Activated B cell treated with CpG ODN at 0.5 μM for 24 hours (primary cell): ENCODE measurements at regions not wholly inside any gene's neighbourhood (a gene's known extent, or its start where the extent isn't known, plus 50 kb on each side); places are given as distances from the start of the nearest gene placed in this dataset.
"Not testable (repeated sequence)": the region's sequence is repeated elsewhere in the genome, so short reads cannot be mapped to it uniquely, and the experiment has no call there.

ENCODE experiments used
- ATAC-seq: fragments of 200-7000 bp; cut with Tn5 transposase; one replicate; pipeline ENCODE4 v1.10.0; 2021; ENCODE audit warnings: low read depth, mild to moderate bottlenecking, moderate library complexity
- CTCF ChIA-PET: fragments of 350-600 bp; sonication (Branson Sonifier 250); formaldehyde crosslinking; loops from one replicate; lab custom pipeline; 2021; ENCODE audit warnings: antibody characterized with exemption; lab: Charles Lee
- POLR2A ChIA-PET: fragments of 350-600 bp; sonication (Branson Sonifier 250); formaldehyde crosslinking; loops from one replicate; lab custom pipeline; 2021; ENCODE audit warnings: antibody characterized with exemption; lab: Charles Lee
- DNase-seq: peaks from one replicate; pipeline ENCODE4 v3.0.0; 2022
- H3K27ac Mint-ChIP-seq: one replicate; pipeline ENCODE4 v1.8.0; 2020; ENCODE audit warnings: mixed read lengths
- H3K27me3 Mint-ChIP-seq: one replicate; pipeline ENCODE4 v1.8.0; 2021; ENCODE audit warnings: mixed read lengths
- H3K36me3 Mint-ChIP-seq: one replicate; pipeline ENCODE4 v1.8.0; 2021; ENCODE audit warnings: low read depth, mixed read lengths
- H3K4me1 Mint-ChIP-seq: one replicate; pipeline ENCODE4 v1.8.0; 2021; ENCODE audit warnings: mixed read lengths
- H3K4me3 Mint-ChIP-seq: one replicate; pipeline ENCODE4 v1.8.0; 2020; ENCODE audit warnings: mild to moderate bottlenecking, mixed read lengths
- H3K9me3 Mint-ChIP-seq: one replicate; pipeline ENCODE4 v1.8.0; 2020; ENCODE audit warnings: mixed read lengths
- CTCF ChIP-seq: fragments of 200-600 bp; IDR thresholded peaks from one replicate; pipeline ENCODE4 v1.8.0; 2022; ENCODE audit warnings: antibody characterized with exemption, mild to moderate bottlenecking
- intact Hi-C: fragments of 100-400 bp; cut with micrococcal nuclease; formaldehyde crosslinking; loops from one replicate; pipeline ENCODE4 v1.15.1; 2024

- ChIA-PET CTCF (no interaction called here), POLR2A (no interaction called here)
- peaks cover 1% of the 10 kb centered on the region for H3K27me3 Mint-ChIP-seq
- DNase-seq (no peak), ATAC-seq (no peak)
- H3K4me3 Mint-ChIP-seq = no peak overlapping the region
- no peaks in the 10 kb centered on the region for H3K36me3 Mint-ChIP-seq
- no peaks in the 10 kb centered on the region for H3K4me1 Mint-ChIP-seq
- intact Hi-C loops = no loop called here
- H3K9me3 Mint-ChIP-seq = no peaks in the 10 kb centered on the region
- no peak for TF ChIP-seq CTCF
- H3K27ac Mint-ChIP-seq = no peak overlapping the region
Observed at GRCh38 chr4:54588404-54588803, 69.4 kb upstream of the KIT start.

- Mint-ChIP-seq H3K4me1 (no peaks in the 10 kb centered on the region), H3K36me3 (no peaks in the 10 kb centered on the region), H3K9me3 (no peaks in the 10 kb centered on the region), H3K27me3 (peaks cover 1% of the 10 kb centered on the region), H3K27ac (no peak overlapping the region), H3K4me3 (no peak overlapping the region)
- ChIA-PET CTCF (no interaction called here), POLR2A (no interaction called here)
- no peak for DNase-seq
- intact Hi-C loops = no loop called here
- no peak for ATAC-seq
- no peak for TF ChIP-seq CTCF
Observed at GRCh38 chr4:54589586-54589985, 68.2 kb upstream of the KIT start.

GRCh38 chr4:54593795-54594322 is 63.9 kb upstream of the KIT start:
- no peak overlapping the region for H3K27ac Mint-ChIP-seq
- H3K9me3 Mint-ChIP-seq = no peaks in the 10 kb centered on the region
- H3K4me1 Mint-ChIP-seq = no peaks in the 10 kb centered on the region
- intact Hi-C loops = no loop called here
- no peak overlapping the region for H3K4me3 Mint-ChIP-seq
- H3K27me3 Mint-ChIP-seq = no peaks in the 10 kb centered on the region
- no peak for DNase-seq
- no peak for ATAC-seq
- ChIA-PET POLR2A (no interaction called here), CTCF (no interaction called here)
- no peak for TF ChIP-seq CTCF
- no peaks in the 10 kb centered on the region for H3K36me3 Mint-ChIP-seq

GRCh38 chr4:54596201-54596600 is 61.6 kb upstream of the KIT start:
- no peak for ATAC-seq
- H3K9me3 Mint-ChIP-seq = no peaks in the 10 kb centered on the region
- no peak overlapping the region for H3K27ac Mint-ChIP-seq
- H3K4me3 Mint-ChIP-seq = no peak overlapping the region
- TF ChIP-seq CTCF = no peak
- intact Hi-C loops = no loop called here
- H3K4me1 Mint-ChIP-seq = no peaks in the 10 kb centered on the region
- no peaks in the 10 kb centered on the region for H3K27me3 Mint-ChIP-seq
- ChIA-PET CTCF (no interaction called here), POLR2A (no interaction called here)
- no peaks in the 10 kb centered on the region for H3K36me3 Mint-ChIP-seq
- DNase-seq = no peak

- H3K36me3 Mint-ChIP-seq, H3K4me3 Mint-ChIP-seq, intact Hi-C loops, H3K27ac Mint-ChIP-seq, H3K9me3 Mint-ChIP-seq, CTCF ChIA-PET, H3K27me3 Mint-ChIP-seq, ATAC-seq, POLR2A ChIA-PET, DNase-seq, H3K4me1 Mint-ChIP-seq: not testable (repeated sequence)
Observed at GRCh38 chr4:54597678-54598077, 60.1 kb upstream of the KIT start.

- H3K4me1 Mint-ChIP-seq, ATAC-seq, intact Hi-C loops, H3K9me3 Mint-ChIP-seq, DNase-seq, CTCF ChIA-PET, H3K27me3 Mint-ChIP-seq, H3K36me3 Mint-ChIP-seq, H3K4me3 Mint-ChIP-seq, POLR2A ChIA-PET, H3K27ac Mint-ChIP-seq: not testable (repeated sequence)
Observed at GRCh38 chr4:54602175-54602574, 55.6 kb upstream of the KIT start.
